ENCODE measurements at regions not wholly inside any gene's neighbourhood (a gene's known extent, or its start where the extent isn't known, plus 50 kb on each side); places are given as distances from the start of the nearest gene placed in this dataset.

DNA sequence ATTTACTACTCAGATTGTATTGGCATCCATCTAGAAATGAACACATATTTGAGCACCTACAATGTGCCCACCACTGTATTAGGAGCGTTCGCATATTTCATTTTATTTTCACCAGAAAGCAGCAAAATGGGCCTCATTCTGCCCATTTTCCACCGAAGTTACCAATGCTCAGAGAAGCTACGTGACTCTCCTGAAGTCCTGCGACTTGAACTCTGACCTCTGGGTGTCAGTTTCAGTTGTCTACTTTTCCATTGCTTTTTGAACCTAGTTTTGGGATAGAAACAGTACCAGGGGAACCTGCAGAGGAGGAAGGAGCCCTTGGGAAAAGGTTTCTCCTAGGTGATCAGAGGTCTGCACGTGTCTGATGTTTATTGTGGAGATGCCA is 139.1 kb upstream of the SDK2 start (continued):
- TF ChIP-seq WIZ (CRISPR knock-in tag; IDR thresholded peaks at IDR 0.05) (no peak), ATM (IDR thresholded peaks at IDR 0.05; ENCODE audit: borderline replicate concordance) (no peak)
- TF ChIP-seq, protein P1, sequence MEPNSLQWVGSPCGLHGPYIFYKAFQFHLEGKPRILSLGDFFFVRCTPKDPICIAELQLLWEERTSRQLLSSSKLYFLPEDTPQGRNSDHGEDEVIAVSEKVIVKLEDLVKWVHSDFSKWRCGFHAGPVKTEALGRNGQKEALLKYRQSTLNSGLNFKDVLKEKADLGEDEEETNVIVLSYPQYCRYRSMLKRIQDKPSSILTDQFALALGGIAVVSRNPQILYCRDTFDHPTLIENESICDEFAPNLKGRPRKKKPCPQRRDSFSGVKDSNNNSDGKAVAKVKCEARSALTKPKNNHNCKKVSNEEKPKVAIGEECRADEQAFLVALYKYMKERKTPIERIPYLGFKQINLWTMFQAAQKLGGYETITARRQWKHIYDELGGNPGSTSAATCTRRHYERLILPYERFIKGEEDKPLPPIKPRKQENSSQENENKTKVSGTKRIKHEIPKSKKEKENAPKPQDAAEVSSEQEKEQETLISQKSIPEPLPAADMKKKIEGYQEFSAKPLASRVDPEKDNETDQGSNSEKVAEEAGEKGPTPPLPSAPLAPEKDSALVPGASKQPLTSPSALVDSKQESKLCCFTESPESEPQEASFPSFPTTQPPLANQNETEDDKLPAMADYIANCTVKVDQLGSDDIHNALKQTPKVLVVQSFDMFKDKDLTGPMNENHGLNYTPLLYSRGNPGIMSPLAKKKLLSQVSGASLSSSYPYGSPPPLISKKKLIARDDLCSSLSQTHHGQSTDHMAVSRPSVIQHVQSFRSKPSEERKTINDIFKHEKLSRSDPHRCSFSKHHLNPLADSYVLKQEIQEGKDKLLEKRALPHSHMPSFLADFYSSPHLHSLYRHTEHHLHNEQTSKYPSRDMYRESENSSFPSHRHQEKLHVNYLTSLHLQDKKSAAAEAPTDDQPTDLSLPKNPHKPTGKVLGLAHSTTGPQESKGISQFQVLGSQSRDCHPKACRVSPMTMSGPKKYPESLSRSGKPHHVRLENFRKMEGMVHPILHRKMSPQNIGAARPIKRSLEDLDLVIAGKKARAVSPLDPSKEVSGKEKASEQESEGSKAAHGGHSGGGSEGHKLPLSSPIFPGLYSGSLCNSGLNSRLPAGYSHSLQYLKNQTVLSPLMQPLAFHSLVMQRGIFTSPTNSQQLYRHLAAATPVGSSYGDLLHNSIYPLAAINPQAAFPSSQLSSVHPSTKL (CRISPR knock-in tag; IDR thresholded peaks at IDR 0.05) = no peak; the same call in 1 of the 2 replicates

DNA sequence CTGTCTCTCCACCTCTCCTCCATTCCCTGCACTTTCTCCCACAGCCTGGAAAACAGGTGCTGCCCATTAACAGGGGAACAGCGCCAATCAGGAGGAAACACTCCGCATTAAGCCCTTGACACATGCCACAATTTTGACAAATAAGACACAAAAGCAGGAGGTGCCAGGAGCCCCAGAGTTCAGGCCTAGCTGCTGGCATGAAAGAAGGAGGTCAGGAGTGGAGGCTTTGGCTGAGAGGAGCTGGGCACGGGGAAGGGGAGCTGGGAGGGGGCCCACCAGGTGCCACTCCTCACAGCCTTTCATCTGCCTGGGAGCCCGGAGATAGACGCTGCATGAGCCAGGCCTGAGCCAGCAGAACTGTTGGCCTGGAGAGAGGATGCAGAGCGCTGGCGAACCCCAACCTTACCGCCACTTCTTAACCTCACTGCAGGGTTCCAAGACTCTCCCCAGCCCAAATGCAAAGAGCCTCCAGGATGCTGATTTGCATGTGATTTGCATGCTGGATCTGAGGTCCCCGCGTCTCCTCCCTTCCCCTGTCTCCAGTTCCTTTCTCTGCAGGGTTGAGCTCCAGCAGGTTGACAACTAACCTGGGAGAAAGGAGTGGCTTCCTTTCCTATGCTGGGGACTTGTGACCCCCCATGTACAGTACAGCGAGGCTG is 139.8 kb upstream of the SDK2 start:
- Histone ChIP-seq H2AFZ (ENCODE audit: low read length) (no peak overlapping the region), H3K9ac (ENCODE audit: insufficient read depth, low read depth, low read length) (no peak overlapping the region), H4K20me1 (ENCODE audit: insufficient read depth, low read length) (no peaks in the 10 kb centered on the region), H3K27me3 (ENCODE audit: control insufficient read depth in 1 of 2, insufficient read depth in 2 of 2, low read length in 2 of 2) (peaks cover 2 to 20% of the 10 kb centered on the region in 2 experiments; a peak in 4 of 5 replicates), H3K27ac (ENCODE audit: extremely low read length, insufficient read depth, low read length) (no peak overlapping the region), H3K4me3 (replicated peaks in 1 of 3; ENCODE audit: insufficient read depth in 1 of 3, low read depth in 2 of 3, low read length in 3 of 3) (peak overlapping the region in 1 of 3 experiments; percentile 25; a peak in 1 of 6 replicates), H3K36me3 (replicated peaks in 1 of 2; ENCODE audit: control insufficient read depth in 1 of 2, insufficient read depth in 2 of 2, low read length in 2 of 2) (no peaks in the 10 kb centered on the region), H3K4me1 (ENCODE audit: insufficient read depth, low read length) (peaks cover 65% of the 10 kb centered on the region), H3K79me2 (ENCODE audit: insufficient read depth, low read length) (no peaks in the 10 kb centered on the region), H3K4me2 (ENCODE audit: low read depth, low read length) (peak overlapping the region; percentile 60), H3K9me3 (ENCODE audit: low read length) (0 out of 2 replicates have a peak, but pooled peaks cover under 1% of the 10 kb centered on the region)
- ATAC-seq (peak; percentile 58), DNase-seq (ENCODE audit: low spot score) (no peak), FAIRE-seq (no peak)
- no TSS peak for BruUV-seq (replicated peaks)
- intact Hi-C loops (cut with micrococcal nuclease; ENCODE audit: unreplicated experiment) = no loop called here
- CTCF ChIA-PET (ENCODE audit: low intra/inter-chr PET ratio, low total read pairs) = no interaction called here
- POLR2A ChIA-PET = interaction anchor here (1.4 kb wide), 1 partner anchor 28 kb away, joined by 3 read pairs; no protein-coding TSS in a partner anchor
- in situ Hi-C loops (cut with HindIII; ENCODE audit: extremely low pct_ligation_motif_present, low pct_unique_long_range_greater_than_20kb) = loop anchor here (25.0 kb wide), 1 partner anchor 653 kb away; the partner anchor contains the start of gene GPRC5C
- WGBS (ENCODE audit: low lambda C conversion rate) = 54% methylated on average over 11 of the region's 11 CpGs
- TF ChIP-seq MZF1 (CRISPR knock-in tag; IDR thresholded peaks at IDR 0.05; ENCODE audit: borderline replicate concordance) (0 out of 2 replicates have a peak, but pooled peaks have one; percentile 69), ATM (IDR thresholded peaks at IDR 0.05; ENCODE audit: borderline replicate concordance) (no peak), ZBTB4 (CRISPR knock-in tag; IDR thresholded peaks at IDR 0.05; ENCODE audit: borderline replicate concordance) (no peak), ESRRA (CRISPR knock-in tag; IDR thresholded peaks at IDR 0.05; ENCODE audit: low read depth) (no peak), PCBP2 (optimal IDR thresholded peaks at IDR 0.05; ENCODE audit: low read depth, low read length, poor library complexity, severe bottlenecking) (no peak), ZNF253 (CRISPR knock-in tag; IDR thresholded peaks at IDR 0.05; ENCODE audit: borderline replicate concordance) (no peak), HOMEZ (CRISPR knock-in tag; IDR thresholded peaks at IDR 0.05; ENCODE audit: low read depth) (no peak)
- TF ChIP-seq, protein P2, sequence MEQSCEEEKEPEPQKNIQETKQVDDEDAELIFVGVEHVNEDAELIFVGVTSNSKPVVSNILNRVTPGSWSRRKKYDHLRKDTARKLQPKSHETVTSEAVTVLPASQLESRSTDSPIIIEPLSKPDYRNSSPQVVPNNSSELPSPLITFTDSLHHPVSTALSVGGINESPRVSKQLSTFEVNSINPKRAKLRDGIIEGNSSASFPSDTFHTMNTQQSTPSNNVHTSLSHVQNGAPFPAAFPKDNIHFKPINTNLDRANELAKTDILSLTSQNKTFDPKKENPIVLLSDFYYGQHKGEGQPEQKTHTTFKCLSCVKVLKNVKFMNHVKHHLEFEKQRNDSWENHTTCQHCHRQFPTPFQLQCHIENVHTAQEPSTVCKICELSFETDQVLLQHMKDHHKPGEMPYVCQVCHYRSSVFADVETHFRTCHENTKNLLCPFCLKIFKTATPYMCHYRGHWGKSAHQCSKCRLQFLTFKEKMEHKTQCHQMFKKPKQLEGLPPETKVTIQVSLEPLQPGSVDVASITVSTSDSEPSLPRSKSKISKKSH (CRISPR knock-in tag; IDR thresholded peaks at IDR 0.05; ENCODE audit: borderline replicate concordance) = 0 out of 2 replicates have a peak, but pooled peaks have one; percentile 34

Measured in HepG2 (cell line).